Activated CD4-positive, alpha-beta memory T cell treated with anti-CD3 and anti-CD28 coated beads for 36 hours (primary cell): ENCODE measurements at regions not wholly inside any gene's neighbourhood (a gene's known extent, or its start where the extent isn't known, plus 50 kb on each side); places are given as distances from the start of the nearest gene placed in this dataset.
"Not testable (repeated sequence)": the region's sequence is repeated elsewhere in the genome, so short reads cannot be mapped to it uniquely, and the experiment has no call there.

Source experiments
- CTCF ChIA-PET: fragments of 350-600 bp; sonication (Branson Sonifier 250); formaldehyde crosslinking; loops from one replicate; lab custom pipeline; 2021; ENCODE audit warnings: antibody characterized with exemption, inconsistent platforms; lab: Charles Lee
- POLR2A ChIA-PET: fragments of 350-600 bp; sonication (Branson Sonifier 250); formaldehyde crosslinking; loops from one replicate; lab custom pipeline; 2021; ENCODE audit warnings: antibody characterized with exemption; lab: Charles Lee
- DNase-seq: peaks from one replicate; pipeline ENCODE4 v3.0.0-alpha.2; 2020
- H3K27ac Mint-ChIP-seq: one replicate; pipeline ENCODE4 v1.8.0; 2021; ENCODE audit warnings: mixed read lengths
- H3K27me3 Mint-ChIP-seq: one replicate; pipeline ENCODE4 v1.8.0; 2021; ENCODE audit warnings: mixed read lengths
- H3K36me3 Mint-ChIP-seq: one replicate; pipeline ENCODE4 v1.8.0; 2021; ENCODE audit warnings: mixed read lengths
- H3K4me1 Mint-ChIP-seq: one replicate; pipeline ENCODE4 v1.8.0; 2021; ENCODE audit warnings: low read depth, mixed read lengths
- H3K4me3 Mint-ChIP-seq: one replicate; pipeline ENCODE4 v1.8.0; 2021; ENCODE audit warnings: mild to moderate bottlenecking, mixed read lengths
- H3K9me3 Mint-ChIP-seq: one replicate; pipeline ENCODE4 v1.8.0; 2021; ENCODE audit warnings: mixed read lengths
- intact Hi-C: fragments of 100-400 bp; cut with micrococcal nuclease; formaldehyde crosslinking; loops from one replicate; pipeline ENCODE4 v1.15.1; 2023

- H3K27ac Mint-ChIP-seq = no peak overlapping the region
- intact Hi-C loops = no loop called here
- no peaks in the 10 kb centered on the region for H3K27me3 Mint-ChIP-seq
- ChIA-PET POLR2A (no interaction called here), CTCF (no interaction called here)
- no peaks in the 10 kb centered on the region for H3K36me3 Mint-ChIP-seq
- peaks cover 2% of the 10 kb centered on the region for H3K9me3 Mint-ChIP-seq
- no peaks in the 10 kb centered on the region for H3K4me1 Mint-ChIP-seq
- DNase-seq = no peak
- no peak overlapping the region for H3K4me3 Mint-ChIP-seq
These were observed 354.8 kb downstream of the NR2F1-AS1 start for GRCh38 chr5:93226202-93226735.

- Mint-ChIP-seq H3K27ac (no peak overlapping the region), H3K9me3 (peaks cover 2% of the 10 kb centered on the region), H3K4me1 (no peaks in the 10 kb centered on the region), H3K4me3 (no peak overlapping the region), H3K36me3 (no peaks in the 10 kb centered on the region), H3K27me3 (no peaks in the 10 kb centered on the region)
- ChIA-PET CTCF (no interaction called here), POLR2A (no interaction called here)
- no peak for DNase-seq
- intact Hi-C loops = no loop called here
These were observed 355.3 kb downstream of the NR2F1-AS1 start for GRCh38 chr5:93225748-93226147.

GRCh38 chr5:93224624-93225023, 356.4 kb downstream of the NR2F1-AS1 start:
- no peaks in the 10 kb centered on the region for H3K27me3 Mint-ChIP-seq
- H3K9me3 Mint-ChIP-seq = peaks cover 2% of the 10 kb centered on the region
- H3K36me3 Mint-ChIP-seq = no peaks in the 10 kb centered on the region
- H3K27ac Mint-ChIP-seq = no peak overlapping the region
- DNase-seq = no peak
- H3K4me3 Mint-ChIP-seq = no peak overlapping the region
- no peaks in the 10 kb centered on the region for H3K4me1 Mint-ChIP-seq
- intact Hi-C loops = no loop called here
- CTCF ChIA-PET = no interaction called here
- POLR2A ChIA-PET = no interaction called here

GRCh38 chr5:93221773-93222172, 359.2 kb downstream of the NR2F1-AS1 start:
- no peaks in the 10 kb centered on the region for H3K27me3 Mint-ChIP-seq
- intact Hi-C loops = no loop called here
- CTCF ChIA-PET = no interaction called here
- no peaks in the 10 kb centered on the region for H3K36me3 Mint-ChIP-seq
- POLR2A ChIA-PET = no interaction called here
- DNase-seq = no peak
- H3K27ac Mint-ChIP-seq = no peak overlapping the region
- no peak overlapping the region for H3K4me3 Mint-ChIP-seq
- H3K9me3 Mint-ChIP-seq = no peaks in the 10 kb centered on the region
- no peaks in the 10 kb centered on the region for H3K4me1 Mint-ChIP-seq

- intact Hi-C loops = no loop called here
- DNase-seq = no peak
- ChIA-PET CTCF (no interaction called here), POLR2A (no interaction called here)
- no peak overlapping the region for H3K27ac Mint-ChIP-seq
- no peaks in the 10 kb centered on the region for H3K9me3 Mint-ChIP-seq
- H3K4me3 Mint-ChIP-seq = no peak overlapping the region
- H3K36me3 Mint-ChIP-seq = no peaks in the 10 kb centered on the region
- H3K4me1 Mint-ChIP-seq = no peaks in the 10 kb centered on the region
- no peaks in the 10 kb centered on the region for H3K27me3 Mint-ChIP-seq
These were observed 360.6 kb downstream of the NR2F1-AS1 start for GRCh38 chr5:93220431-93220830.

- no peaks in the 10 kb centered on the region for H3K36me3 Mint-ChIP-seq
- no peaks in the 10 kb centered on the region for H3K9me3 Mint-ChIP-seq
- no peaks in the 10 kb centered on the region for H3K4me1 Mint-ChIP-seq
- DNase-seq = no peak
- CTCF ChIA-PET = no interaction called here
- H3K27me3 Mint-ChIP-seq = no peaks in the 10 kb centered on the region
- H3K4me3 Mint-ChIP-seq = no peak overlapping the region
- no peak overlapping the region for H3K27ac Mint-ChIP-seq
- intact Hi-C loops = no loop called here
- POLR2A ChIA-PET = no interaction called here
These were observed 361.3 kb downstream of the NR2F1-AS1 start for GRCh38 chr5:93219641-93220145.

GRCh38 chr5:93213111-93213794, 367.8 kb downstream of the NR2F1-AS1 start:
- DNase-seq, H3K9me3 Mint-ChIP-seq, CTCF ChIA-PET, H3K4me1 Mint-ChIP-seq, POLR2A ChIA-PET, H3K27me3 Mint-ChIP-seq, H3K36me3 Mint-ChIP-seq, intact Hi-C loops, H3K4me3 Mint-ChIP-seq, H3K27ac Mint-ChIP-seq: not testable (repeated sequence)

- Mint-ChIP-seq H3K4me1 (no peaks in the 10 kb centered on the region), H3K9me3 (no peaks in the 10 kb centered on the region), H3K36me3 (no peaks in the 10 kb centered on the region), H3K4me3 (no peak overlapping the region), H3K27ac (no peak overlapping the region), H3K27me3 (no peaks in the 10 kb centered on the region)
- intact Hi-C loops = no loop called here
- DNase-seq = no peak
- POLR2A ChIA-PET = no interaction called here
- CTCF ChIA-PET = no interaction called here
These were observed 371.5 kb downstream of the NR2F1-AS1 start for GRCh38 chr5:93209476-93209875.

GRCh38 chr5:93208141-93208751, 372.8 kb downstream of the NR2F1-AS1 start:
- no peak for DNase-seq
- no peaks in the 10 kb centered on the region for H3K9me3 Mint-ChIP-seq
- no peaks in the 10 kb centered on the region for H3K4me1 Mint-ChIP-seq
- H3K27ac Mint-ChIP-seq = no peak overlapping the region
- H3K27me3 Mint-ChIP-seq = no peaks in the 10 kb centered on the region
- no peak overlapping the region for H3K4me3 Mint-ChIP-seq
- H3K36me3 Mint-ChIP-seq = no peaks in the 10 kb centered on the region
- intact Hi-C loops = no loop called here
- CTCF ChIA-PET = no interaction called here
- POLR2A ChIA-PET = no interaction called here

- H3K27me3 Mint-ChIP-seq = no peaks in the 10 kb centered on the region
- no peak overlapping the region for H3K27ac Mint-ChIP-seq
- DNase-seq = no peak
- no peaks in the 10 kb centered on the region for H3K4me1 Mint-ChIP-seq
- no peaks in the 10 kb centered on the region for H3K36me3 Mint-ChIP-seq
- H3K9me3 Mint-ChIP-seq = no peaks in the 10 kb centered on the region
- intact Hi-C loops = no loop called here
- CTCF ChIA-PET = no interaction called here
- POLR2A ChIA-PET = no interaction called here
- no peak overlapping the region for H3K4me3 Mint-ChIP-seq
These were observed 374.8 kb downstream of the NR2F1-AS1 start for GRCh38 chr5:93206203-93206602.

- H3K4me3 Mint-ChIP-seq = no peak overlapping the region
- ChIA-PET POLR2A (no interaction called here), CTCF (no interaction called here)
- no peaks in the 10 kb centered on the region for H3K36me3 Mint-ChIP-seq
- H3K27me3 Mint-ChIP-seq = no peaks in the 10 kb centered on the region
- no peaks in the 10 kb centered on the region for H3K4me1 Mint-ChIP-seq
- no peaks in the 10 kb centered on the region for H3K9me3 Mint-ChIP-seq
- intact Hi-C loops = no loop called here
- H3K27ac Mint-ChIP-seq = no peak overlapping the region
- DNase-seq = no peak
These were observed 380.0 kb downstream of the NR2F1-AS1 start for GRCh38 chr5:93201061-93201460.

GRCh38 chr5:93196986-93197385, 384.0 kb downstream of the NR2F1-AS1 start:
- no peak for DNase-seq
- Mint-ChIP-seq H3K4me3 (no peak overlapping the region), H3K27me3 (no peaks in the 10 kb centered on the region), H3K4me1 (no peaks in the 10 kb centered on the region), H3K27ac (no peak overlapping the region), H3K9me3 (no peaks in the 10 kb centered on the region), H3K36me3 (no peaks in the 10 kb centered on the region)
- ChIA-PET POLR2A (no interaction called here), CTCF (no interaction called here)
- intact Hi-C loops = no loop called here
